Body of pancreas (tissue), 4 donors: ENCODE measurements at regions not wholly inside any gene's neighbourhood (a gene's known extent, or its start where the extent isn't known, plus 50 kb on each side); places are given as distances from the start of the nearest gene placed in this dataset.

ENCODE experiments used
- POLR2A ChIP-seq, 3 donors: fragments of 450-650 bp; IDR thresholded peaks; one replicate each; pipeline ENCODE4 v1.6.1; 2016; ENCODE audit warnings: antibody characterized with exemption in 3 of 3, mild to moderate bottlenecking in 2 of 3
- TF ChIP-seq, protein P1 (sequence below), 7 experiments: fragments of 450-650 bp in 4 of 7; fragments of 200-600 bp in 3 of 7; sonication (generic) in 3 of 7; IDR thresholded peaks; one replicate each; pipeline ENCODE4 v1.5.1; 2016 to 2019; ENCODE audit warnings: antibody characterized with exemption in 7 of 7

GRCh38 chr16:77037696-77038347, 153.2 kb upstream of the MON1B start:
- TF ChIP-seq, protein P1, sequence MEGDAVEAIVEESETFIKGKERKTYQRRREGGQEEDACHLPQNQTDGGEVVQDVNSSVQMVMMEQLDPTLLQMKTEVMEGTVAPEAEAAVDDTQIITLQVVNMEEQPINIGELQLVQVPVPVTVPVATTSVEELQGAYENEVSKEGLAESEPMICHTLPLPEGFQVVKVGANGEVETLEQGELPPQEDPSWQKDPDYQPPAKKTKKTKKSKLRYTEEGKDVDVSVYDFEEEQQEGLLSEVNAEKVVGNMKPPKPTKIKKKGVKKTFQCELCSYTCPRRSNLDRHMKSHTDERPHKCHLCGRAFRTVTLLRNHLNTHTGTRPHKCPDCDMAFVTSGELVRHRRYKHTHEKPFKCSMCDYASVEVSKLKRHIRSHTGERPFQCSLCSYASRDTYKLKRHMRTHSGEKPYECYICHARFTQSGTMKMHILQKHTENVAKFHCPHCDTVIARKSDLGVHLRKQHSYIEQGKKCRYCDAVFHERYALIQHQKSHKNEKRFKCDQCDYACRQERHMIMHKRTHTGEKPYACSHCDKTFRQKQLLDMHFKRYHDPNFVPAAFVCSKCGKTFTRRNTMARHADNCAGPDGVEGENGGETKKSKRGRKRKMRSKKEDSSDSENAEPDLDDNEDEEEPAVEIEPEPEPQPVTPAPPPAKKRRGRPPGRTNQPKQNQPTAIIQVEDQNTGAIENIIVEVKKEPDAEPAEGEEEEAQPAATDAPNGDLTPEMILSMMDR (IDR thresholded peaks at IDR 0.05) = no peak
- no peak for TF ChIP-seq POLR2A (IDR thresholded peaks at IDR 0.05)
